Right lobe of liver (tissue), 6 donors: ENCODE measurements at regions not wholly inside any gene's neighbourhood (a gene's known extent, or its start where the extent isn't known, plus 50 kb on each side); places are given as distances from the start of the nearest gene placed in this dataset.

Source experiments
- ATAC-seq, 4 donors: fragments of 200-7000 bp; cut with Tn5 transposase; one replicate each; pipeline ENCODE4 v1.9.1; 2020; ENCODE audit warnings: mild to moderate bottlenecking in 4 of 4, moderate library complexity in 4 of 4
- DNase-seq, 3 donors: peaks; one replicate each; pipeline ENCODE4 v3.0.0-alpha.2; 2020
- H3K27ac ChIP-seq, 3 donors: fragments of 200-600 bp; one replicate each; pipeline ENCODE4 v1.8.0; 2022
- H3K27me3 ChIP-seq, 2 donors: fragments of 200-600 bp; one replicate each; pipeline ENCODE4 v1.8.0; 2022
- H3K36me3 ChIP-seq, 4 donors: fragments of 200-600 bp; sonication (generic) in 1 of 4; one replicate each; pipeline versions ENCODE4 v1.5.1 to v1.8.0; 2017 to 2022; ENCODE audit warnings: control low read depth in 1 of 4
- H3K4me1 ChIP-seq, 4 donors: fragments of 200-600 bp; sonication (generic) in 1 of 4; one replicate each; pipeline versions ENCODE4 v1.5.1 to v1.8.0; 2017 to 2022; ENCODE audit warnings: control low read depth in 1 of 4
- H3K4me3 ChIP-seq, 3 donors: fragments of 200-600 bp; one replicate each; pipeline ENCODE4 v1.8.0; 2022
- H3K9me3 ChIP-seq, 4 donors: fragments of 200-600 bp; sonication (generic) in 1 of 4; one replicate each; pipeline versions ENCODE4 v1.5.1 to v1.8.0; 2017 to 2022; ENCODE audit warnings: control low read depth in 1 of 4
- CTCF ChIP-seq, 4 donors: fragments of 200-600 bp in 3 of 4; fragments of 450-650 bp in 1 of 4; IDR thresholded peaks; one replicate each; pipeline versions ENCODE4 v1.5.1 to v1.8.0; 2016 to 2022; ENCODE audit warnings: antibody characterized with exemption in 4 of 4, mild to moderate bottlenecking in 2 of 4
- POLR2A ChIP-seq: fragments of 450-650 bp; IDR thresholded peaks from one replicate; pipeline ENCODE4 v1.6.1; 2017; ENCODE audit warnings: antibody characterized with exemption, mild to moderate bottlenecking
- WGBS: methylation state at CpG from one replicate; pipeline ENCODE4 v1.1.6; 2018; ENCODE audit warnings: low coverage, low lambda C conversion rate; ENCODE audit not compliant: insufficient coverage; ENCODE audit errors: missing lambda C conversion rate; 5-methylcytosine and 5-hydroxymethylcytosine counted together
- intact Hi-C, 2 donors: fragments of 100-400 bp; cut with DNase I; formaldehyde crosslinking; loops; one replicate each; pipeline versions ENCODE4 v1.11.2 to v1.14.1; 2022
- donor health status: DM: no; HTN: yes; CAD: no.
- donor health status: DM: no; HTN: no; CAD: no.
- donor health status: DM: no; HTN: no; CAD: no.
- donor health status: DM: no; HTN: yes; CAD: no.
- donor health status: DM: no; HTN: yes; CAD: no.

- 39% methylated on average over 2 of the region's 3 CpGs for WGBS
- Histone ChIP-seq H3K27me3 (no peaks in the 10 kb centered on the region), H3K4me3 (no peak overlapping the region), H3K36me3 (no peaks in the 10 kb centered on the region), H3K9me3 (no peaks in the 10 kb centered on the region), H3K27ac (no peak overlapping the region), H3K4me1 (no peaks in the 10 kb centered on the region)
- DNase-seq (no peak), ATAC-seq (no peak)
- intact Hi-C loops: no loop called here
- TF ChIP-seq POLR2A (no peak), CTCF (IDR thresholded peaks at IDR 0.05) (no peak)
Observed at GRCh38 chr4:62872856-62873255, 1536.4 kb downstream of the TECRL start.

DNA sequence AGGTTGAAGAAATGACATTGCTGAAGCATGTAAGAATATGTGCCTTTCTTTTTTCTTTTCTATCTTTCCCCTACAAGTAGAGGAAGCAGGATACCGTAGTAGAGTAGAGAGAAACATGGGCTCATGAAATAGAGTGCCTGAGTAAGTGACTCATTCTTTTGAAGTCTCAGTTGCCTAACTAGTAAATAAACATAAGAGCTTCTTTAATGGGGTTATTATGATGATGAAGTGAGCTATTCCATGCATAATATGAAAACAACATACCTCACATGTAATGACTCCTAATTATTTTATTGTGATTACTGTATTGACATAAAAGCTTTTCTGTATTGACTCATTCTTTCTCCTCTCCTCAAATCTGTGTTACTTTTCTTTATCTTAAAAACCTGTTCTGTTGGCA lies 1538.2 kb downstream of the TECRL start:
- TF ChIP-seq CTCF (IDR thresholded peaks at IDR 0.05): no peak
- no peak for TF ChIP-seq POLR2A
- ATAC-seq: no peak

GRCh38 chr4:62870451-62870850 lies 1538.8 kb downstream of the TECRL start:
- no peak overlapping the region for H3K4me3 ChIP-seq
- no peaks in the 10 kb centered on the region for H3K9me3 ChIP-seq
- 44% methylated on average over 3 of the region's 3 CpGs for WGBS
- no peaks in the 10 kb centered on the region for H3K4me1 ChIP-seq
- ATAC-seq (no peak), DNase-seq (no peak)
- H3K36me3 ChIP-seq: no peaks in the 10 kb centered on the region
- no peak overlapping the region for H3K27ac ChIP-seq
- intact Hi-C loops: no loop called here
- no peaks in the 10 kb centered on the region for H3K27me3 ChIP-seq
- TF ChIP-seq CTCF (IDR thresholded peaks at IDR 0.05): no peak
- no peak for TF ChIP-seq POLR2A

More for the DNA sequence above, 1538.2 kb downstream of the TECRL start:
- no peak overlapping the region for H3K27ac ChIP-seq
- intact Hi-C loops: no loop called here
- H3K27me3 ChIP-seq: no peaks in the 10 kb centered on the region
- no peaks in the 10 kb centered on the region for H3K36me3 ChIP-seq
- no peaks in the 10 kb centered on the region for H3K4me1 ChIP-seq
- no peak for DNase-seq
- WGBS: 36% methylated on average over 1 of the region's 1 CpG
- H3K4me3 ChIP-seq: no peak overlapping the region
- H3K9me3 ChIP-seq: no peaks in the 10 kb centered on the region

DNA sequence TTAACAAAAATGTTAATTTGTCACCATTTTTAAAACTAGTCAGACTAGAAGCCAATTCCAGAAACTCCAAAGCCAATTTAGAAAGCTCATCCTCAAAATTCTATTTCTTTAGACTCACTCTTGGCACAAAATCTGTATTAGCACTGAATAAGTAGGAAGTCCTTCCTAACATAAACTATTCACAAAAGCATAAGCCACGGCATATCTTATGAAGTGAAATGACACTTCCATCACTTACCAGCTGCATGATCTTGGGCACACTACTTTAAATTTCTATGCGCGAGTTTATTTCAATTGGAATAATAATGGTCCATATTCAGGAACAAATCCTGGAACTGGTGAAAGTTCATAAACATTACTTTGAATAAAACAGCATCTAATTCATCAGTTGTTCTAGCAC lies 1544.0 kb downstream of the TECRL start:
- Histone ChIP-seq H3K36me3 (no peaks in the 10 kb centered on the region), H3K9me3 (no peaks in the 10 kb centered on the region), H3K4me3 (no peak overlapping the region), H3K4me1 (no peaks in the 10 kb centered on the region), H3K27me3 (no peaks in the 10 kb centered on the region), H3K27ac (no peak overlapping the region)
- no peak for TF ChIP-seq CTCF (IDR thresholded peaks at IDR 0.05)
- no peak for TF ChIP-seq POLR2A
- ATAC-seq (no peak), DNase-seq (no peak)
- WGBS: 61% methylated on average over 3 of the region's 3 CpGs
- intact Hi-C loops: no loop called here

DNA sequence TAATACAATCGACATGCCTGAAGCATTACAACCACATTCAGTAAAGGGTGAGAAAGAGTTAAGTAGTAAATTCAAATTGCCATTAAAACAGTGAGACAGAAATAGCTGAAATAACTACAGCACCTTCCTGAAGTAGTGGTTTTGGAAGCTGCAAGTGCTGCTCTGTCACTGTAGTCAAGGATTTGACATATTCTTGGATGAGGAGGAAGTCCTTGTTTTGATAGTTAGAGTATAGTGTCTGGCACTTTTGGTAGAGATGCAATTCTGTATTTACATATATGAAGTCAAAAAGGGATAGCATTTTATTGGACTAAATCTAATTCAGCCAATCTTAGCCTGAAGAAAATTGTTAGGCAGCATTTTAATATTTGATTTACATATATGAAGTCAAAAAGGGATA lies 1559.6 kb downstream of the TECRL start:
- H3K4me1 ChIP-seq: no peaks in the 10 kb centered on the region
- no peaks in the 10 kb centered on the region for H3K27me3 ChIP-seq
- no peak for DNase-seq
- TF ChIP-seq POLR2A (no peak), CTCF (IDR thresholded peaks at IDR 0.05) (no peak)
- ATAC-seq: no peak
- WGBS: 38% methylated on average over 1 of the region's 1 CpG
- H3K4me3 ChIP-seq: no peak overlapping the region
- no peaks in the 10 kb centered on the region for H3K36me3 ChIP-seq
- no peak overlapping the region for H3K27ac ChIP-seq
- no peaks in the 10 kb centered on the region for H3K9me3 ChIP-seq
- intact Hi-C loops: no loop called here
